H1 (cell line): ENCODE measurements at regions not wholly inside any gene's neighbourhood (a gene's known extent, or its start where the extent isn't known, plus 50 kb on each side); places are given as distances from the start of the nearest gene placed in this dataset.

Experiments
- CTCF ChIA-PET: fragments of 300-600 bp; sonication (Branson Sonifier 250); formaldehyde crosslinking; loops from one replicate; lab custom pipeline; 2021; ENCODE audit not compliant: partially characterized antibody; lab: Charles Lee
- POLR2A ChIA-PET: fragments of 300-600 bp; sonication (Branson Sonifier 250); formaldehyde crosslinking; loops from one replicate; lab custom pipeline; 2021; ENCODE audit warnings: inconsistent platforms; ENCODE audit not compliant: partially characterized antibody; lab: Charles Lee
- DNase-seq, 2 experiments: peaks; one replicate each; pipeline versions ENCODE4 v3.0.0 to v3.0.0-alpha.2; 2010 to 2022; ENCODE audit warnings: low spot score in 2 of 2, low read depth in 1 of 2, mixed read lengths in 1 of 2
- FAIRE-seq: peaks from 2 replicates; lab custom pipeline; 2011; peaks lifted over from hg19 to GRCh38; lab: Jason Lieb, UNC
- H2AFZ ChIP-seq: 2 replicates; pipeline ENCODE4 v1.8.1; 2012; ENCODE audit warnings: low read length, inconsistent platforms
- H2AK5ac ChIP-seq: 2 replicates; pipeline ENCODE4 v1.6.1; 2013; ENCODE audit warnings: low read depth, low read length
- H2BK120ac ChIP-seq: replicated peaks from 2 replicates; pipeline ENCODE3; 2013; ENCODE audit warnings: low read depth, low read length, inconsistent platforms
- H2BK12ac ChIP-seq: 2 replicates; pipeline ENCODE4 v1.6.1; 2013; ENCODE audit warnings: low read depth, low read length
- H2BK15ac ChIP-seq: 2 replicates; pipeline ENCODE4 v1.6.1; 2013; ENCODE audit warnings: low read length
- H2BK20ac ChIP-seq: 2 replicates; pipeline ENCODE4 v1.6.1; 2013; ENCODE audit warnings: low read length
- H2BK5ac ChIP-seq: 2 replicates; pipeline ENCODE4 v1.6.1; 2013; ENCODE audit warnings: low read depth, low read length
- H3K14ac ChIP-seq: 2 replicates; pipeline ENCODE4 v1.6.1; 2013; ENCODE audit warnings: inconsistent platforms; ENCODE audit not compliant: insufficient read length
- H3K18ac ChIP-seq: 2 replicates; pipeline ENCODE4 v1.6.1; 2013; ENCODE audit warnings: low read length; ENCODE audit errors: extremely low read depth
- H3K23ac ChIP-seq: 2 replicates; pipeline ENCODE4 v1.6.1; 2013; ENCODE audit warnings: inconsistent platforms; ENCODE audit not compliant: insufficient read length
- H3K23me2 ChIP-seq: 2 replicates; pipeline ENCODE4 v1.6.1; 2013; ENCODE audit warnings: low read depth, low read length
- H3K27ac ChIP-seq: 2 replicates; pipeline ENCODE4 v1.6.1; 2011; ENCODE audit warnings: low read depth, low read length, inconsistent platforms
- H3K27me3 ChIP-seq, 4 experiments: replicated peaks in 1 of 4; 1 replicate in 1 of 4; 2 replicates in 3 of 4; pipeline versions ENCODE4 v1.6.1 to v1.8.1; 2011 to 2013; ENCODE audit warnings: low read length in 3 of 4, mild to moderate bottlenecking in 3 of 4, inconsistent platforms in 2 of 4, mixed read lengths in 2 of 4, moderate library complexity in 1 of 4; ENCODE audit not compliant: control insufficient read depth in 3 of 4, insufficient read depth in 3 of 4; ENCODE audit errors: extremely low read depth in 1 of 4
- H3K36me3 ChIP-seq, 4 experiments: 2 replicates each; pipeline versions ENCODE4 v1.6.1 to v1.8.1; 2011 to 2013; ENCODE audit warnings: mild to moderate bottlenecking in 4 of 4, low read length in 3 of 4, moderate library complexity in 2 of 4, control low read depth in 1 of 4, inconsistent platforms in 1 of 4; ENCODE audit not compliant: insufficient read depth in 4 of 4, control insufficient read depth in 2 of 4
- H3K4ac ChIP-seq: replicated peaks from 2 replicates; pipeline ENCODE3; 2013; ENCODE audit warnings: low read length, low read depth, mixed read lengths, inconsistent platforms; ENCODE audit not compliant: insufficient read length
- H3K4me1 ChIP-seq, 4 experiments: replicated peaks in 1 of 4; 1 replicate in 1 of 4; 2 replicates in 3 of 4; pipeline versions ENCODE4 v1.6.1 to v1.8.1; 2011 to 2013; ENCODE audit warnings: low read length in 3 of 4, inconsistent platforms in 2 of 4, mixed read lengths in 1 of 4; ENCODE audit not compliant: insufficient read depth in 4 of 4, control insufficient read depth in 3 of 4
- H3K4me2 ChIP-seq, 2 experiments: 2 replicates each; pipeline versions ENCODE4 v1.6.1 to v1.8.1; 2011 to 2013; ENCODE audit warnings: low read depth in 2 of 2, low read length in 2 of 2, control low read depth in 1 of 2, inconsistent platforms in 1 of 2, mild to moderate bottlenecking in 1 of 2; ENCODE audit not compliant: insufficient read depth in 1 of 2
- H3K4me3 ChIP-seq, 4 experiments: fragments of 200-600, 300-600 bp in 1 of 4; sonication (generic), shearing (Covaris generic), sonication (Bioruptor Twin) in 1 of 4; 2 replicates each; pipeline versions ENCODE4 v1.5.1 to v1.8.1; 2011 to 2016; ENCODE audit warnings: low read length in 4 of 4, low read depth in 3 of 4, control low read depth in 2 of 4, inconsistent platforms in 2 of 4, mild to moderate bottlenecking in 2 of 4, mixed read lengths in 1 of 4, moderate library complexity in 1 of 4; ENCODE audit not compliant: insufficient read depth in 2 of 4; ENCODE audit errors: extremely low read depth in 1 of 4
- H3K56ac ChIP-seq: replicated peaks from 2 replicates; pipeline ENCODE3; 2013; ENCODE audit warnings: low read depth, mild to moderate bottlenecking, mixed read lengths, low read length, inconsistent platforms; ENCODE audit not compliant: insufficient read length
- H3K79me1 ChIP-seq: 2 replicates; pipeline ENCODE4 v1.6.1; 2013; ENCODE audit warnings: low read depth, low read length, control low read depth
- H3K79me2 ChIP-seq, 2 experiments: 2 replicates each; pipeline versions ENCODE4 v1.6.1 to v1.8.1; 2012 to 2013; ENCODE audit warnings: low read length in 2 of 2, mild to moderate bottlenecking in 2 of 2, inconsistent platforms in 1 of 2; ENCODE audit not compliant: insufficient read depth in 2 of 2, control insufficient read depth in 1 of 2
- H3K9ac ChIP-seq, 4 experiments: replicated peaks in 1 of 4; 1 replicate in 1 of 4; 2 replicates in 3 of 4; pipeline versions ENCODE4 v1.6.1 to v1.8.1; 2011 to 2013; ENCODE audit warnings: low read depth in 3 of 4, low read length in 3 of 4, control low read depth in 2 of 4, mild to moderate bottlenecking in 2 of 4, moderate library complexity in 2 of 4, inconsistent platforms in 1 of 4; ENCODE audit errors: extremely low read depth in 1 of 4
- H3K9me3 ChIP-seq, 2 experiments: 2 replicates each; pipeline versions ENCODE4 v1.6.1 to v1.8.1; 2012 to 2013; ENCODE audit warnings: mild to moderate bottlenecking in 2 of 2, moderate library complexity in 2 of 2, control low read depth in 1 of 2, inconsistent platforms in 1 of 2, low read depth in 1 of 2, low read length in 1 of 2, mixed read lengths in 1 of 2; ENCODE audit not compliant: insufficient read depth in 2 of 2
- H4K20me1 ChIP-seq, 2 experiments: replicated peaks in 1 of 2; 2 replicates each; pipeline versions ENCODE3 to v1.8.1; 2011 to 2013; ENCODE audit warnings: inconsistent platforms in 2 of 2, low read length in 2 of 2, mild to moderate bottlenecking in 1 of 2; ENCODE audit not compliant: insufficient read depth in 2 of 2, control insufficient read depth in 1 of 2
- H4K5ac ChIP-seq: 2 replicates; pipeline ENCODE4 v1.6.1; 2013; ENCODE audit warnings: low read length, low read depth, mixed read lengths, inconsistent platforms; ENCODE audit not compliant: insufficient read length
- H4K8ac ChIP-seq: 2 replicates; pipeline ENCODE4 v1.8.0; 2013; ENCODE audit warnings: mild to moderate bottlenecking, moderate library complexity, low read length, inconsistent platforms; ENCODE audit not compliant: insufficient read depth; ENCODE audit errors: extremely low read depth
- H4K91ac ChIP-seq: replicated peaks from 2 replicates; pipeline ENCODE3; 2013; ENCODE audit warnings: low read length, mixed read lengths, inconsistent platforms; ENCODE audit not compliant: insufficient read length
- CHD1 ChIP-seq: IDR thresholded peaks from 2 replicates; pipeline ENCODE4 v1.6.1; 2012; ENCODE audit warnings: low read depth, low read length, improper control_type of control experiment
- CHD2 ChIP-seq: IDR thresholded peaks from 2 replicates; pipeline ENCODE4 v1.6.1; 2012; ENCODE audit warnings: low read length, improper control_type of control experiment
- FOSL1 ChIP-seq: IDR thresholded peaks from 2 replicates; pipeline ENCODE4 v1.6.1; 2011; ENCODE audit warnings: mild to moderate bottlenecking, low read depth, low read length, moderate library complexity; ENCODE audit not compliant: insufficient read depth
- HDAC6 ChIP-seq: IDR thresholded peaks from one replicate; pipeline ENCODE4 v1.7.1; 2012; ENCODE audit warnings: low read depth, mild to moderate bottlenecking, inconsistent platforms, low read length, moderate library complexity
- MAFK ChIP-seq: IDR thresholded peaks from 2 replicates; pipeline ENCODE4 v1.6.1; 2012; ENCODE audit warnings: low read depth, mild to moderate bottlenecking, improper control_type of control experiment, low read length
- NRF1 ChIP-seq: IDR thresholded peaks from 2 replicates; pipeline ENCODE4 v1.6.1; 2011; ENCODE audit warnings: mild to moderate bottlenecking, low read depth, low read length, improper control_type of control experiment
- POU5F1 ChIP-seq: IDR thresholded peaks from 2 replicates; pipeline ENCODE4 v1.6.1; 2011; ENCODE audit warnings: low read depth, mild to moderate bottlenecking, low read length, moderate library complexity
- RBBP5 ChIP-seq: IDR thresholded peaks from 2 replicates; pipeline ENCODE4 v1.7.1; 2012; ENCODE audit warnings: low read depth, mild to moderate bottlenecking, inconsistent platforms, low read length, moderate library complexity, borderline replicate concordance
- RNF2 ChIP-seq: fragments of 200-900, 300-1000 bp; sonication (generic); IDR thresholded peaks from 2 replicates; pipeline ENCODE4 v1.7.1; 2016; ENCODE audit warnings: borderline replicate concordance, low read depth, mild to moderate bottlenecking, antibody characterized with exemption, low read length; ENCODE audit not compliant: poor library complexity, severe bottlenecking; ENCODE audit errors: missing control alignments
- SAP30 ChIP-seq: fragments of 300-600 bp; sonication (generic); IDR thresholded peaks from 2 replicates; pipeline ENCODE4 v1.7.1; 2012; ENCODE audit warnings: low read length, moderate library complexity, mild to moderate bottlenecking, inconsistent platforms; ENCODE audit not compliant: insufficient read depth, insufficient replicate concordance
- SIX5 ChIP-seq: IDR thresholded peaks from 2 replicates; pipeline ENCODE4 v1.6.1; 2011; ENCODE audit warnings: mild to moderate bottlenecking, low read depth, low read length
- SP4 ChIP-seq: IDR thresholded peaks from 2 replicates; pipeline ENCODE4 v1.6.1; 2012; ENCODE audit warnings: low read length, inconsistent platforms
- TAF1 ChIP-seq: IDR thresholded peaks from 2 replicates; pipeline ENCODE4 v1.6.1; 2011; ENCODE audit warnings: mild to moderate bottlenecking, low read depth, low read length
- TEAD4 ChIP-seq: IDR thresholded peaks from 2 replicates; pipeline ENCODE4 v1.6.1; 2012; ENCODE audit warnings: low read depth, low read length, inconsistent platforms, mixed read lengths
- WGBS, 2 experiments: shearing (Covaris generic) in 1 of 2; methylation state at CpG; one replicate each; pipeline versions ENCODE4 v1.1.6 to v1.1.7; 2013 to 2015; ENCODE audit warnings: low lambda C conversion rate in 2 of 2, mixed read lengths in 2 of 2, inconsistent platforms in 1 of 2, low coverage in 1 of 2, missing lambda C conversion rate in 1 of 2; ENCODE audit not compliant: insufficient replicate concordance in 2 of 2, insufficient coverage in 1 of 2, insufficient read length in 1 of 2; ENCODE audit errors: extremely low coverage in 1 of 2, missing lambda C conversion rate in 1 of 2; 5-methylcytosine and 5-hydroxymethylcytosine counted together

DNA sequence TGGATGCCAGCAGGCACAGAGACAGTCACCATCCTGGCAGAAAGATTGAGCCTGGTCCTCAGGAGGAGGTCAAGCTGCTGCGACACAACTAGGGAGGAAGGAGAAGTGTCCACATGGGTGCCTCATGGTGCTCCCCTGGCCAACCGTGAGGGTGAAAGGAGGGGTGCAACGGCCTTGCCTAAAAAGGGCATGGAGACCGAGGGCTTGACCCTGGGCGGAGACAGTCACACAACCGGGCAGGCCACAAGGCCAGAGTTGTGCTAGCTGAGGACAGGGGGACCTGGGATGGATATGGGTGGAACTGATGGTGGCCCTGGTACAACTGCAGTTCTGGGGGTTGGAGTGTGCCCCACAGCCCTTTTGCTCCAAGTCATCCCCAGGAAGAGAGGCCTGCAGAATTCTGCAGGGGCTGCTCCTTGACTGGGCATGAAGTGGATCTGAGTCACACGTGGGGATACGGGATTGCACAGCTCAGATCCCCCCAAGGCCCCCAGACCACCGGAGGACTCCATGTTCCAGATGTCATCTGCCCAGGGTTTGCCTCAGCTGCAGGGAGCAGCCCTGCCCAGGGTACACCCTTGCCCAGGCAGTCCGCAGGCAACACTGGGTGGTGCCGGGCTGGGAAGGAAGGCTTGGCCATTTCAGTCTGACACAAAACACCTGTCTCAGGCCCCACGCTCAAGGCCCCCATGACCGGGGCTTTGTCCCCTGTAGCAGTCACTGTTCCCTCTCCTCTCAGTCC is 602.3 kb upstream of the MGMT start:
- Histone ChIP-seq H2AFZ (no peak overlapping the region), H3K4me1 (0 out of 7 replicates have a peak, but pooled peaks cover 0 to 2% (median 0%) of the 10 kb centered on the region in 4 experiments), H2BK120ac (no peak overlapping the region), H2BK5ac (no peak overlapping the region), H3K27ac (no peak overlapping the region), H3K4ac (no peak overlapping the region), H3K56ac (no peak overlapping the region), H2AK5ac (no peak overlapping the region), H3K27me3 (no peaks in the 10 kb centered on the region), H3K9me3 (no peaks in the 10 kb centered on the region), H3K79me1 (no peaks in the 10 kb centered on the region), H2BK12ac (no peak overlapping the region), H3K79me2 (no peaks in the 10 kb centered on the region), H3K23me2 (no peaks in the 10 kb centered on the region), H3K4me3 (no peak overlapping the region), H4K91ac (no peak overlapping the region), H3K23ac (no peak overlapping the region), H4K8ac (no peak overlapping the region), H2BK20ac (no peak overlapping the region), H3K4me2 (no peak overlapping the region), H4K5ac (no peak overlapping the region), H3K36me3 (no peaks in the 10 kb centered on the region), H3K18ac (no peak overlapping the region), H3K9ac (no peak overlapping the region), H3K14ac (no peak overlapping the region), H2BK15ac (no peak overlapping the region), H4K20me1 (no peaks in the 10 kb centered on the region)
- DNase-seq, result peak in 1 of 2 experiments; percentile 22
- CTCF ChIA-PET, result interaction anchor here (1.0 kb wide), 1 partner anchor 9 kb away, joined by 3 read pairs; no protein-coding TSS in a partner anchor
- POLR2A ChIA-PET, result no interaction called here
- no peak for FAIRE-seq
- WGBS, 2 experiments, result 97% methylated on average over 10 of the region's 13 CpGs; no CpG with 5 or more reads in 1 of the 2 experiments
- TF ChIP-seq POU5F1 (no peak), MAFK (no peak), SAP30 (no peak), CHD1 (no peak), CHD2 (no peak), SP4 (no peak), TAF1 (no peak), HDAC6 (no peak), SIX5 (no peak), FOSL1 (no peak), RBBP5 (no peak), RNF2 (no peak), NRF1 (no peak), TEAD4 (no peak)
